ENCODE measurements at regions not wholly inside any gene's neighbourhood (a gene's known extent, or its start where the extent isn't known, plus 50 kb on each side); places are given as distances from the start of the nearest gene placed in this dataset.

DNA sequence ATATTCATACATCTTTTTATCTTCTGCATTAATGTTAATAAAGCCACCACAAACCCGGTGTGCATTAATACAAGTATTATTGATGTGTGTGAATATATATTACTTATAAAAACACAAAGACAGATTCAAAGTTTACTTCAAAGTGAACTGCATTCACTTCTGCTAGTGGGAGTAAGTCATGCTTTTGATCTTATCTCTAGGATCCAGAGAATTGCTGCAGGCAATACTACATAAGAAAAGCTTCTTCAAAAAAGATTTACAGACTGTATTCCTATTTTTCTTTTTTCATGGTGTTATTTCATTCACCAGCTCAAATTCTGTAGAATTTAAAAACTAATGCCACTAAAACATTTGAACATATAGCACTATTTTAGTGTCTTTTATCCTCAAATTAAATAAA is 87.5 kb upstream of the CBLB start:
- TF ChIP-seq, protein P1, sequence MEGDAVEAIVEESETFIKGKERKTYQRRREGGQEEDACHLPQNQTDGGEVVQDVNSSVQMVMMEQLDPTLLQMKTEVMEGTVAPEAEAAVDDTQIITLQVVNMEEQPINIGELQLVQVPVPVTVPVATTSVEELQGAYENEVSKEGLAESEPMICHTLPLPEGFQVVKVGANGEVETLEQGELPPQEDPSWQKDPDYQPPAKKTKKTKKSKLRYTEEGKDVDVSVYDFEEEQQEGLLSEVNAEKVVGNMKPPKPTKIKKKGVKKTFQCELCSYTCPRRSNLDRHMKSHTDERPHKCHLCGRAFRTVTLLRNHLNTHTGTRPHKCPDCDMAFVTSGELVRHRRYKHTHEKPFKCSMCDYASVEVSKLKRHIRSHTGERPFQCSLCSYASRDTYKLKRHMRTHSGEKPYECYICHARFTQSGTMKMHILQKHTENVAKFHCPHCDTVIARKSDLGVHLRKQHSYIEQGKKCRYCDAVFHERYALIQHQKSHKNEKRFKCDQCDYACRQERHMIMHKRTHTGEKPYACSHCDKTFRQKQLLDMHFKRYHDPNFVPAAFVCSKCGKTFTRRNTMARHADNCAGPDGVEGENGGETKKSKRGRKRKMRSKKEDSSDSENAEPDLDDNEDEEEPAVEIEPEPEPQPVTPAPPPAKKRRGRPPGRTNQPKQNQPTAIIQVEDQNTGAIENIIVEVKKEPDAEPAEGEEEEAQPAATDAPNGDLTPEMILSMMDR (IDR thresholded peaks at IDR 0.05; ENCODE audit: borderline replicate concordance, extremely low read depth, low read length, poor library complexity, severe bottlenecking): no peak
- TF ChIP-seq EZH2 (IDR thresholded peaks at IDR 0.05; ENCODE audit: borderline replicate concordance, low read depth, low read length, severe bottlenecking): no peak
